ENCODE measurements at regions not wholly inside any gene's neighbourhood (a gene's known extent, or its start where the extent isn't known, plus 50 kb on each side); places are given as distances from the start of the nearest gene placed in this dataset.

DNA sequence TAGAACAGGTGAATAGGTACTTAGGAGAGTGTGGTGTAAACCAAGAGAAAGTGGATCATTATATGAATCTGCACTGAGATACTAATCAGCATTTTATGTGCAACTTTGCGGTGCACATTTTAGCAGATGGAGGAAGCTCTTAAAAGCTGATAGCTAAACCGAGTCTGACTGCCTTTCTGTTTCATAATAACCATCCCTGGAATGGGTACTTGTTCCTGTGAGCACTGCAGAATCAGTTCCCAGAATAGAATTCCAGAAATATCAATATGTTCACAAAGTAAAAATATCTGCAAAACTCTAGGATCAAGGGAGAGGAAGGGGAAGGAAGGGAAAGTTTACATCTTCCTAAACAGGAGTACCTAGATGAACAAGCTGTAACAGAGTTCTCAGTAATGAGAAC, 432.2 kb upstream of the HNRNPA3 start:
- TF ChIP-seq POLR2A (IDR thresholded peaks at IDR 0.05; ENCODE audit: low read depth, low read length) (no peak), POLR2AphosphoS5 (IDR thresholded peaks at IDR 0.05; ENCODE audit: low read depth, low read length) (no peak), SPI1 (IDR thresholded peaks at IDR 0.05; ENCODE audit: low read depth, low read length) (no peak), TAF1 (IDR thresholded peaks at IDR 0.05; ENCODE audit: low read depth, low read length) (no peak), PAX5 (IDR thresholded peaks at IDR 0.05; ENCODE audit: insufficient read depth, low read length, severe bottlenecking) (no peak)

Measured in GM12891 (cell line).